K562 (cell line): ENCODE measurements at regions not wholly inside any gene's neighbourhood (a gene's known extent, or its start where the extent isn't known, plus 50 kb on each side); places are given as distances from the start of the nearest gene placed in this dataset.

Experiments used
- ATAC-seq: fragments of 200-7000 bp; cut with Tn5 transposase; 3 replicates; pipeline ENCODE4 v1.9.1; 2020; ENCODE audit warnings: moderate library complexity
- BruUV-seq: library from RNA; stranded (reverse); fragments of 400-500 nt; replicated peaks from 2 replicates; lab custom pipeline; 2021; lab: Mats Ljungman, UMichigan
- CTCF ChIA-PET: fragments of 300-600 bp; formaldehyde crosslinking; extraction: SDS; loops from one replicate; lab custom pipeline; 2021; ENCODE audit warnings: low intra/inter-chr PET ratio; lab: Yijun Ruan, JAX
- POLR2A ChIA-PET: fragments of 300-600, 350-650 bp; sonication (Branson Sonifier 250); formaldehyde crosslinking; extraction: SDS; loops from one replicate; lab custom pipeline; 2021; ENCODE audit warnings: antibody characterized with exemption, inconsistent platforms; lab: Yijun Ruan, JAX
- DNase-seq, 4 experiments: peaks; one replicate each; pipeline versions ENCODE4 v3.0.0 to v3.0.0-alpha.2; 2011 to 2018; ENCODE audit warnings: low spot score in 3 of 4, mixed read lengths in 3 of 4; ENCODE audit errors: extremely low read depth in 1 of 4
- FAIRE-seq: peaks from 2 replicates; lab custom pipeline; 2011; peaks lifted over from hg19 to GRCh38; lab: Jason Lieb, UNC
- H2AFZ ChIP-seq: 2 replicates; pipeline ENCODE4 v1.6.0; 2011; ENCODE audit warnings: low read depth, low read length, control low read depth, inconsistent platforms
- H3K27ac ChIP-seq: fragments of 200-600 bp; 3 replicates; pipeline ENCODE4 v1.8.0; 2011; ENCODE audit warnings: low read depth, mild to moderate bottlenecking, control low read depth, inconsistent platforms, low read length, moderate library complexity, mixed read lengths; ENCODE audit errors: extremely low read depth
- H3K27me3 ChIP-seq, 2 experiments: fragments of 300-600 bp in 1 of 2; 2 replicates in 1 of 2; 3 replicates in 1 of 2; pipeline versions ENCODE4 v1.6.0 to v1.8.0; 2011; ENCODE audit warnings: inconsistent platforms in 2 of 2, low read length in 2 of 2, mild to moderate bottlenecking in 1 of 2, mixed read lengths in 1 of 2, moderate library complexity in 1 of 2; ENCODE audit not compliant: control insufficient read depth in 2 of 2, insufficient read depth in 2 of 2
- H3K36me3 ChIP-seq: fragments of 300-600 bp; 3 replicates; pipeline ENCODE4 v1.8.0; 2011; ENCODE audit warnings: mild to moderate bottlenecking, low read length, inconsistent platforms; ENCODE audit not compliant: control insufficient read depth, insufficient read depth
- H3K4me1 ChIP-seq, 2 experiments: fragments of 200-600 bp in 1 of 2; replicated peaks in 1 of 2; 2 replicates in 1 of 2; 3 replicates in 1 of 2; pipeline versions ENCODE4 v1.5.1 to v1.8.0; 2011; ENCODE audit warnings: inconsistent platforms in 2 of 2, low read length in 2 of 2, mild to moderate bottlenecking in 1 of 2, mixed read lengths in 1 of 2, moderate library complexity in 1 of 2; ENCODE audit not compliant: control insufficient read depth in 2 of 2, insufficient read depth in 2 of 2
- H3K4me2 ChIP-seq: 2 replicates; pipeline ENCODE4 v1.6.1; 2011; ENCODE audit warnings: low read length, control low read depth, inconsistent platforms, mixed read lengths; ENCODE audit not compliant: insufficient read depth
- H3K4me3 ChIP-seq: fragments of 200-600 bp; sonication (generic), shearing (Covaris generic); 2 replicates; pipeline ENCODE4 v1.5.1; 2016; ENCODE audit warnings: control low read depth, inconsistent platforms
- H3K79me2 ChIP-seq: fragments of 200-600 bp; 3 replicates; pipeline ENCODE4 v1.8.0; 2011; ENCODE audit warnings: low read length, inconsistent platforms; ENCODE audit not compliant: control insufficient read depth, insufficient read depth
- H3K9ac ChIP-seq, 2 experiments: 2 replicates each; pipeline versions ENCODE4 v1.6.0 to v1.6.1; 2011; ENCODE audit warnings: low read depth in 2 of 2, low read length in 2 of 2, control low read depth in 1 of 2, inconsistent platforms in 1 of 2, mild to moderate bottlenecking in 1 of 2, mixed read lengths in 1 of 2; ENCODE audit not compliant: insufficient read depth in 1 of 2
- H3K9me1 ChIP-seq: one replicate; pipeline ENCODE4 v1.6.0; 2011; ENCODE audit warnings: inconsistent platforms, mild to moderate bottlenecking, low read length, moderate library complexity; ENCODE audit not compliant: control insufficient read depth, insufficient read depth
- H3K9me3 ChIP-seq: replicated peaks from 2 replicates; pipeline ENCODE4 v1.5.1; 2011; ENCODE audit warnings: low read depth, low read length, inconsistent platforms; ENCODE audit not compliant: control insufficient read depth, insufficient read depth
- H4K20me1 ChIP-seq: replicated peaks from 2 replicates; pipeline ENCODE4 v1.6.1; 2011; ENCODE audit warnings: low read length, inconsistent platforms, mixed read lengths; ENCODE audit not compliant: control insufficient read depth, insufficient read depth
- CHAMP1 ChIP-seq: fragments of 450-650 bp; IDR thresholded peaks from 2 replicates; pipeline ENCODE4 v1.6.1; 2016; ENCODE audit warnings: mild to moderate bottlenecking
- KAT8 ChIP-seq: fragments of 450-650 bp; IDR thresholded peaks from 2 replicates; pipeline ENCODE4 v1.6.1; 2016; ENCODE audit warnings: low read depth, mild to moderate bottlenecking
- MGA ChIP-seq: fragments of 450-650 bp; IDR thresholded peaks from 2 replicates; pipeline ENCODE4 v1.6.1; 2016; ENCODE audit warnings: mild to moderate bottlenecking, moderate library complexity
- POLR2H ChIP-seq: IDR thresholded peaks from 2 replicates; pipeline ENCODE4 v1.6.1; 2016; ENCODE audit warnings: missing genetic modification characterization, low read depth, mild to moderate bottlenecking, control low read depth, missing compliant biosample characterization, moderate library complexity
- RBFOX2 ChIP-seq: fragments of 200-400 bp; formaldehyde crosslinking; IDR thresholded peaks from 2 replicates; pipeline ENCODE4 v1.6.1; 2017; ENCODE audit warnings: low read depth, mild to moderate bottlenecking, low read length, moderate library complexity
- RUNX1 ChIP-seq: sonication (generic); IDR thresholded peaks from 2 replicates; pipeline ENCODE4 v1.6.1; 2016; ENCODE audit warnings: antibody characterized with exemption, low read depth
- ZNF644 ChIP-seq: fragments of 200-800 bp; sonication (Bioruptor generic); IDR thresholded peaks from 2 replicates; pipeline ENCODE4 v1.6.1; 2016; ENCODE audit warnings: low read depth, missing genetic modification characterization, missing compliant biosample characterization
- ZNF707 ChIP-seq: fragments of 250-450 bp; sonication (Bioruptor Pico); conservative IDR thresholded peaks from 2 replicates; pipeline ENCODE4 v1.8.0; 2022; ENCODE audit warnings: inconsistent platforms, mild to moderate bottlenecking, moderate library complexity
- WGBS: fragments of 100-300 bp; shearing (Covaris generic); methylation state at CpG from one replicate; pipeline ENCODE4 v1.1.6; 2016; ENCODE audit warnings: low coverage, mixed read lengths; ENCODE audit not compliant: insufficient coverage; ENCODE audit errors: missing lambda C conversion rate; 5-methylcytosine and 5-hydroxymethylcytosine counted together
- in situ Hi-C: fragments of 300-500 bp; cut with MboI; formaldehyde crosslinking; loops from 4 replicates; pipeline ENCODE4 v1.15.0; 2018; ENCODE audit warnings: inconsistent platforms, mixed read lengths
- intact Hi-C: fragments of 100-400 bp; cut with micrococcal nuclease; formaldehyde crosslinking; loops from 2 replicates; pipeline ENCODE4 v1.14.2; 2022

GRCh38 chr4:125703443-125703842, 388.7 kb downstream of the FAT4 start:
- Histone ChIP-seq H3K4me3 (no peak overlapping the region), H3K9me1 (no peaks in the 10 kb centered on the region), H3K4me1 (no peaks in the 10 kb centered on the region), H4K20me1 (no peaks in the 10 kb centered on the region), H3K79me2 (no peaks in the 10 kb centered on the region), H3K27me3 (no peaks in the 10 kb centered on the region; a peak in 1 of 5 replicates), H3K9me3 (no peaks in the 10 kb centered on the region), H3K27ac (no peak overlapping the region), H3K36me3 (no peaks in the 10 kb centered on the region), H3K4me2 (no peak overlapping the region), H2AFZ (no peak overlapping the region), H3K9ac (no peak overlapping the region)
- no peak for TF ChIP-seq MGA
- TF ChIP-seq RUNX1, result no peak
- no peak for TF ChIP-seq POLR2H
- TF ChIP-seq RBFOX2, result no peak
- TF ChIP-seq CHAMP1, result no peak
- TF ChIP-seq ZNF707, result no peak
- no peak for TF ChIP-seq ZNF644 (tag)
- no peak for TF ChIP-seq KAT8
- FAIRE-seq (no peak), ATAC-seq (no peak), DNase-seq (no peak)
- intact Hi-C loops (no loop called here), in situ Hi-C loops (no loop called here)
- POLR2A ChIA-PET, result no interaction called here
- BruUV-seq, result no TSS peak
- 0% methylated on average over 1 of the region's 1 CpG for WGBS
- CTCF ChIA-PET, result no interaction called here
